K562 (cell line): ENCODE measurements at regions not wholly inside any gene's neighbourhood (a gene's known extent, or its start where the extent isn't known, plus 50 kb on each side); places are given as distances from the start of the nearest gene placed in this dataset.

Experiments
- ATAC-seq: fragments of 200-7000 bp; cut with Tn5 transposase; 3 replicates; pipeline ENCODE4 v1.9.1; 2020; ENCODE audit warnings: moderate library complexity
- BruUV-seq: library from RNA; stranded (reverse); fragments of 400-500 nt; replicated peaks from 2 replicates; lab custom pipeline; 2021; lab: Mats Ljungman, UMichigan
- CTCF ChIA-PET: fragments of 300-600 bp; formaldehyde crosslinking; extraction: SDS; loops from one replicate; lab custom pipeline; 2021; ENCODE audit warnings: low intra/inter-chr PET ratio; lab: Yijun Ruan, JAX
- POLR2A ChIA-PET: fragments of 300-600, 350-650 bp; sonication (Branson Sonifier 250); formaldehyde crosslinking; extraction: SDS; loops from one replicate; lab custom pipeline; 2021; ENCODE audit warnings: antibody characterized with exemption, inconsistent platforms; lab: Yijun Ruan, JAX
- DNase-seq, 4 experiments: peaks; one replicate each; pipeline versions ENCODE4 v3.0.0 to v3.0.0-alpha.2; 2011 to 2018; ENCODE audit warnings: low spot score in 3 of 4, mixed read lengths in 3 of 4; ENCODE audit errors: extremely low read depth in 1 of 4
- FAIRE-seq: peaks from 2 replicates; lab custom pipeline; 2011; peaks lifted over from hg19 to GRCh38; lab: Jason Lieb, UNC
- H2AFZ ChIP-seq: 2 replicates; pipeline ENCODE4 v1.6.0; 2011; ENCODE audit warnings: low read depth, low read length, control low read depth, inconsistent platforms
- H3K27ac ChIP-seq: fragments of 200-600 bp; 3 replicates; pipeline ENCODE4 v1.8.0; 2011; ENCODE audit warnings: low read depth, mild to moderate bottlenecking, control low read depth, inconsistent platforms, low read length, moderate library complexity, mixed read lengths; ENCODE audit errors: extremely low read depth
- H3K27me3 ChIP-seq, 2 experiments: fragments of 300-600 bp in 1 of 2; 2 replicates in 1 of 2; 3 replicates in 1 of 2; pipeline versions ENCODE4 v1.6.0 to v1.8.0; 2011; ENCODE audit warnings: inconsistent platforms in 2 of 2, low read length in 2 of 2, mild to moderate bottlenecking in 1 of 2, mixed read lengths in 1 of 2, moderate library complexity in 1 of 2; ENCODE audit not compliant: control insufficient read depth in 2 of 2, insufficient read depth in 2 of 2
- H3K36me3 ChIP-seq: fragments of 300-600 bp; 3 replicates; pipeline ENCODE4 v1.8.0; 2011; ENCODE audit warnings: mild to moderate bottlenecking, low read length, inconsistent platforms; ENCODE audit not compliant: control insufficient read depth, insufficient read depth
- H3K4me1 ChIP-seq, 2 experiments: fragments of 200-600 bp in 1 of 2; replicated peaks in 1 of 2; 2 replicates in 1 of 2; 3 replicates in 1 of 2; pipeline versions ENCODE4 v1.5.1 to v1.8.0; 2011; ENCODE audit warnings: inconsistent platforms in 2 of 2, low read length in 2 of 2, mild to moderate bottlenecking in 1 of 2, mixed read lengths in 1 of 2, moderate library complexity in 1 of 2; ENCODE audit not compliant: control insufficient read depth in 2 of 2, insufficient read depth in 2 of 2
- H3K4me2 ChIP-seq: 2 replicates; pipeline ENCODE4 v1.6.1; 2011; ENCODE audit warnings: low read length, control low read depth, inconsistent platforms, mixed read lengths; ENCODE audit not compliant: insufficient read depth
- H3K4me3 ChIP-seq: fragments of 200-600 bp; sonication (generic), shearing (Covaris generic); 2 replicates; pipeline ENCODE4 v1.5.1; 2016; ENCODE audit warnings: control low read depth, inconsistent platforms
- H3K79me2 ChIP-seq: fragments of 200-600 bp; 3 replicates; pipeline ENCODE4 v1.8.0; 2011; ENCODE audit warnings: low read length, inconsistent platforms; ENCODE audit not compliant: control insufficient read depth, insufficient read depth
- H3K9ac ChIP-seq, 2 experiments: 2 replicates each; pipeline versions ENCODE4 v1.6.0 to v1.6.1; 2011; ENCODE audit warnings: low read depth in 2 of 2, low read length in 2 of 2, control low read depth in 1 of 2, inconsistent platforms in 1 of 2, mild to moderate bottlenecking in 1 of 2, mixed read lengths in 1 of 2; ENCODE audit not compliant: insufficient read depth in 1 of 2
- H3K9me1 ChIP-seq: one replicate; pipeline ENCODE4 v1.6.0; 2011; ENCODE audit warnings: inconsistent platforms, mild to moderate bottlenecking, low read length, moderate library complexity; ENCODE audit not compliant: control insufficient read depth, insufficient read depth
- H3K9me3 ChIP-seq: replicated peaks from 2 replicates; pipeline ENCODE4 v1.5.1; 2011; ENCODE audit warnings: low read depth, low read length, inconsistent platforms; ENCODE audit not compliant: control insufficient read depth, insufficient read depth
- H4K20me1 ChIP-seq: replicated peaks from 2 replicates; pipeline ENCODE4 v1.6.1; 2011; ENCODE audit warnings: low read length, inconsistent platforms, mixed read lengths; ENCODE audit not compliant: control insufficient read depth, insufficient read depth
- GTF2B ChIP-seq: IDR thresholded peaks from 2 replicates; pipeline ENCODE4 v1.6.1; 2011; ENCODE audit not compliant: insufficient read length; ENCODE audit errors: extremely low read depth
- MNT ChIP-seq, 2 experiments: fragments of 450-650 bp; conservative IDR thresholded peaks; 2 replicates each; pipeline ENCODE4 v1.6.1; 2017; ENCODE audit warnings: mild to moderate bottlenecking in 2 of 2, moderate library complexity in 2 of 2
- NCOA1 ChIP-seq: fragments of 450-650 bp; IDR thresholded peaks from 2 replicates; pipeline ENCODE4 v1.6.1; 2016; ENCODE audit warnings: low read depth
- PHB2 ChIP-seq: fragments of 450-650 bp; IDR thresholded peaks from 2 replicates; pipeline ENCODE4 v1.6.1; 2017; ENCODE audit warnings: low read depth
- PHF21A ChIP-seq: fragments of 450-650 bp; IDR thresholded peaks from 2 replicates; pipeline ENCODE4 v1.6.1; 2017; ENCODE audit warnings: low read depth, borderline replicate concordance
- PKNOX1 ChIP-seq: fragments of 450-650 bp; IDR thresholded peaks from 2 replicates; pipeline ENCODE4 v1.6.1; 2016
- RBM25 ChIP-seq: fragments of 200-400 bp; formaldehyde crosslinking; IDR thresholded peaks from 2 replicates; pipeline ENCODE4 v1.6.1; 2018; ENCODE audit warnings: low read length, low read depth, moderate library complexity; ENCODE audit not compliant: severe bottlenecking
- SMAD2 ChIP-seq: fragments of 150-350 bp; IDR thresholded peaks from 2 replicates; pipeline ENCODE4 v1.6.1; 2014; ENCODE audit warnings: low read depth, mild to moderate bottlenecking, low read length
- SMAD4 ChIP-seq: fragments of 250-450 bp; sonication (Bioruptor Pico); conservative IDR thresholded peaks from 2 replicates; pipeline ENCODE4 v1.8.0; 2021; ENCODE audit warnings: inconsistent platforms, mild to moderate bottlenecking, moderate library complexity
- SMARCB1 ChIP-seq: IDR thresholded peaks from 2 replicates; pipeline ENCODE4 v1.6.1; 2011; ENCODE audit warnings: improper control_type of control experiment, low read depth; ENCODE audit not compliant: insufficient read length
- ZBTB8A ChIP-seq: fragments of 450-650 bp; IDR thresholded peaks from 2 replicates; pipeline ENCODE4 v1.6.1; 2018; ENCODE audit warnings: mild to moderate bottlenecking, moderate library complexity; ENCODE audit not compliant: partially characterized antibody
- ZHX1 ChIP-seq: fragments of 150-350 bp; conservative IDR thresholded peaks from 2 replicates; pipeline ENCODE4 v1.6.1; 2014; ENCODE audit warnings: low read length
- ZNF121 ChIP-seq: sonication (generic); formaldehyde crosslinking; conservative IDR thresholded peaks from 2 replicates; pipeline ENCODE4 v1.8.0; 2022; ENCODE audit warnings: missing genetic modification reagents
- ZNF277 ChIP-seq: fragments of 250-450 bp; sonication (Bioruptor Pico); IDR thresholded peaks from 2 replicates; pipeline ENCODE4 v1.8.0; 2022; ENCODE audit warnings: inconsistent platforms, mild to moderate bottlenecking, moderate library complexity, borderline replicate concordance
- ZNF77 ChIP-seq: fragments of 250-450 bp; sonication (Bioruptor Pico); IDR thresholded peaks from 2 replicates; pipeline ENCODE4 v1.5.0; 2020
- WGBS: fragments of 100-300 bp; shearing (Covaris generic); methylation state at CpG from one replicate; pipeline ENCODE4 v1.1.6; 2016; ENCODE audit warnings: low coverage, mixed read lengths; ENCODE audit not compliant: insufficient coverage; ENCODE audit errors: missing lambda C conversion rate; 5-methylcytosine and 5-hydroxymethylcytosine counted together
- in situ Hi-C: fragments of 300-500 bp; cut with MboI; formaldehyde crosslinking; loops from 4 replicates; pipeline ENCODE4 v1.15.0; 2018; ENCODE audit warnings: inconsistent platforms, mixed read lengths
- intact Hi-C: fragments of 100-400 bp; cut with micrococcal nuclease; formaldehyde crosslinking; loops from 2 replicates; pipeline ENCODE4 v1.14.2; 2022

- no peaks in the 10 kb centered on the region for H3K79me2 ChIP-seq
- CTCF ChIA-PET, result no interaction called here
- TF ChIP-seq ZHX1 (no peak), PKNOX1 (no peak), SMAD4 (CRISPR knock-in tag) (no peak), ZBTB8A (no peak), ZNF277 (CRISPR knock-in tag) (no peak), RBM25 (no peak), NCOA1 (no peak), MNT (conservative IDR thresholded peaks at IDR 0.05) (no peak), ZNF77 (CRISPR knock-in tag) (no peak), SMARCB1 (no peak), ZNF121 (no peak), GTF2B (no peak), SMAD2 (no peak), PHF21A (no peak), PHB2 (no peak)
Observed at GRCh38 chr11:45063669-45064068, 82.8 kb upstream of the PRDM11 start.

More at GRCh38 chr11:45063669-45064068, 82.8 kb upstream of the PRDM11 start:
- WGBS, result 0% methylated on average over 1 of the region's 1 CpG
- no peaks in the 10 kb centered on the region for H4K20me1 ChIP-seq
- H3K9me1 ChIP-seq, result no peaks in the 10 kb centered on the region
- H3K36me3 ChIP-seq, result no peaks in the 10 kb centered on the region
- H3K27me3 ChIP-seq, result peaks cover 2 to 19% of the 10 kb centered on the region in 2 experiments; a peak in 4 of 5 replicates
- no peak for FAIRE-seq
- DNase-seq, result no peak
- intact Hi-C loops, result no loop called here
- H3K4me3 ChIP-seq, result no peak overlapping the region
- H3K4me1 ChIP-seq, result no peaks in the 10 kb centered on the region
- BruUV-seq, result no TSS peak
- no peak for ATAC-seq
- no peak overlapping the region for H3K27ac ChIP-seq
- POLR2A ChIA-PET, result no interaction called here
- no peak overlapping the region for H2AFZ ChIP-seq
- in situ Hi-C loops, result no loop called here
- no peaks in the 10 kb centered on the region for H3K9me3 ChIP-seq
- no peak overlapping the region for H3K4me2 ChIP-seq
- no peak overlapping the region for H3K9ac ChIP-seq
